HG03354 (cell line): ENCODE measurements at regions not wholly inside any gene's neighbourhood (a gene's known extent, or its start where the extent isn't known, plus 50 kb on each side); places are given as distances from the start of the nearest gene placed in this dataset.
"Not testable (repeated sequence)": the region's sequence is repeated elsewhere in the genome, so short reads cannot be mapped to it uniquely, and the experiment has no call there.

ENCODE experiments used
- ATAC-seq: cut with Tn5 transposase; IDR thresholded peaks from one replicate; pipeline ENCODE4 v1.9.1; 2021; ENCODE audit warnings: mild to moderate bottlenecking; ENCODE audit not compliant: unreplicated experiment, poor library complexity, severe bottlenecking

- no peak for ATAC-seq
Observed at GRCh38 chr5:106277540-106278096, 1393.1 kb downstream of the EFNA5 start.

DNA sequence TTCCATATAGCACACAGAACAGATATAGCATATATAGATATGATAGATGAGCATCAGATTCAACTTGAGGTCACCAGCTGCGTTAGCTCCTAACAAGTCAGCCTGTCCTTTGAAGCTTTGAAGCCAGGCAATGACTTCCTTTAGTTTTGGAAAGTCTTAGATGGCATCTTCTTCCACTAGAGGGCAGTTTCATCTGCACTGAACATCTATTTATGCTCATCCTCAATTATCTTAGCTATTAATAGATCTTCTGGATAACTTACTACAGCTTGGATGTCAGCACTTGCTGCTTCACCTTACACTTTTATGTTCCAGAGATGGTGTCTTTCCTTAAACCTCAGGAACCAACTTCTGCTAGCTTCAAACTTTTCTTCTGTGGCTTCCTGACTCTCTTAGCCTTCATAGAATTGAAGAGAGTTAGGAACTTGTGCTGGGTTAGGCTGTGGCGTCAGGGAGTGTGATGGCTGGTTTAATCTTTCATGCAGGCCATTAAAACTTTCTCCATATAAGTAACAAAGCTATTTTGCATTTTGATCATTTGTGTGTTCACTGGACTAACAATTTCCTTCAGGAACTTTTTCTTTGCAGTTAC lies 1401.4 kb downstream of the EFNA5 start:
- ATAC-seq = no peak

DNA sequence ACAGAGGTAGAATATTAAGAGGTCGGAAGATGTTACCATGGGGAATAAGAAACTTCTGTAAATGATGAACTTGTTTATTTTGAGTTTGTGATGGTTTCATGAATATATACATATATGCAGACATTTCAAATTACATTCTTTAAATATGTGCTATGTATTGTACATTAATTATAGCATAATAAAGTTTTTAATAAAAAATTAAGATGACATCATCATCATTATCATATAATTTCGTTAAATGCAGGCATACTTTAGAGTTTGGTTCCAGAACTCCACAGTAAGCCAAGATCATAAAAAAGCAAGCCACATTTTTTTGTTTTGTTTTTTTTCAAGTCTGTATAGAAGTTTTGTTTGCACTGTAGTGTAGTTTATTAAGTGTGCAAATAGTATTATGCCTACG lies 1403.5 kb downstream of the EFNA5 start:
- no peak for ATAC-seq

DNA sequence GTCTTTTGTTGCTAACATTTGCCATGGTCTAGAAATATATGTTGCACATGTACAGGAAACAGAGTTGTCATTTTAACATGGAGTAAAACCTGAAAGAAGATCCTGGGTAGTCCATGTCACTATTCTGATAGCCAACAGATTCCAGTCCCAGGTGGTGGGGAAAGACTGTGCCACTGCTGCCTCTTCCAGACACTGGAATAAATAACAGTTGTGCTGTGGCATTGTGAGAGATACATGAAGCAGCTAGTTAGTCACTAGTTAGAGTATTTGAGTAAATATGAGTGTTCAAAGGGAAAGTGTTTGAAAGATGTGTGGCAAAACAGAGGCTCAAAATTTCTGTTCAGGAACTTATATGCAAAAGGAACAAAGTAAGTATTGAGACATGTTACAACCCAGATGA lies 1408.3 kb downstream of the EFNA5 start:
- no peak for ATAC-seq

- not testable (repeated sequence) for ATAC-seq
Observed at GRCh38 chr5:106259431-106260090, 1411.2 kb downstream of the EFNA5 start.

DNA sequence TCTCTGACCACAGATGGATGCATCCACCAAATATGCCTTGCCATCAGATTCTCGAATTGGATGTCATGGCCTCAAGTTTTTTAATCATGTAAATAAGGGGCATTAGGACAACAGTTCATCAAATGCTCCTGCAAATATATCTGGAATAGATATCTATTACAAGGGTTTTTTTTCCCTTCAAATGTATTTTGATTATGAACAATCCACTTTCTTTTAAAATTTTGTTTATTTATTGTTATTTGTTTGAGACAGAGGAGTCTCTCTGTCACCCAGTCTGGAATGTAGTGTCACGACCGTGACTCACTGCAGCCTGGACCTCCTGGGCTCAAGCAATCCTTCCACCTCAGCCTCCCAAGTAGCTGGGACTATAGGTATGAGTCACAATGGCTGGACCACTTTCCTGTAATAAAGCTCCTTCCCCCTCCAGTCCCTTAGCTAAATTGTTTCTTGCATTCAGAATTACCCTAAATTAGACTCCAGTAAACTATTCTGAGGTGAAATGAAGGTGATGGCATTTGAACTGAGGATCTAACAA lies 1412.1 kb downstream of the EFNA5 start:
- no peak for ATAC-seq

DNA sequence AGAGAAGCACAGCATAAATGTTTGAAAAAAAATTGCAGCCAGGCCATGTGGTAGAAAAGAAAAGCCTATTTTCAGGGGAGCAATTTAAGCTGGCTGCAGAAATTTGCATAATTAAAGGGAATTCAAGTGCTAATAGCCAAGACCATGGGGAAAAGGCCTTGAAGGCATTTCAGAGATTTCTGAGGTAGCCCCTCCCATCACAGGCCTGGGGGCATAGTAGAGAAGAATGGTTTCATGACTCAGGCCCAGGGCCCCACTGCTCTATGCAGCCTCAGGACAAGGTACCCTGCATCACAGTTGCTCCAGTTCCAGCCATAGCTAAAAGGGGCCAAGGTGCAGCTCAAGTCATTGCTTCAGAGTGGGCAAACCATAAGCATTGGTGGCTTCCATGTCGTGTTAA lies 1416.0 kb downstream of the EFNA5 start:
- ATAC-seq = no peak

- not testable (repeated sequence) for ATAC-seq
Observed at GRCh38 chr5:106246044-106246745, 1424.5 kb downstream of the EFNA5 start.

GRCh38 chr5:106241409-106241808 lies 1429.3 kb downstream of the EFNA5 start:
- ATAC-seq = no peak

- ATAC-seq = no peak
Observed at GRCh38 chr5:106205916-106206571, 1464.7 kb downstream of the EFNA5 start.

GRCh38 chr5:106202035-106202434 lies 1468.7 kb downstream of the EFNA5 start:
- no peak for ATAC-seq

DNA sequence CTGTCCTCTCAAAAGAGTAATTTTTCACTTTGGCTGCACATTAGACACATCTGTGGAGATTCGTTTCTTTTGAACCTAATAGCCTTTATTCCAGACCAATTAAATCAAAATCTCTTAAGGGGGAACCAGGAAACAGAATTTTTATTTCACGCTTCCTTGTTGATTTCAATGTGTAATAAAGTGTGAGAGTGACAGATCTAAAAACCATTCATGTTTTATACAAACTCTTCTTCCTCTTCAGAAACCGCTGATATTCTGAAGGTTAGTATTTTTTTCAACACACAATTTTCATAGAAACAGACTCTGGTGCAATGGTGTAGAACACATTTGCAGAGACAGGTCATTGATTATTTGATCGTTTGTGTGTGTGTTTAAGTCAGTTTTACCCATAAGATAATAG lies 1469.8 kb downstream of the EFNA5 start:
- ATAC-seq = no peak

DNA sequence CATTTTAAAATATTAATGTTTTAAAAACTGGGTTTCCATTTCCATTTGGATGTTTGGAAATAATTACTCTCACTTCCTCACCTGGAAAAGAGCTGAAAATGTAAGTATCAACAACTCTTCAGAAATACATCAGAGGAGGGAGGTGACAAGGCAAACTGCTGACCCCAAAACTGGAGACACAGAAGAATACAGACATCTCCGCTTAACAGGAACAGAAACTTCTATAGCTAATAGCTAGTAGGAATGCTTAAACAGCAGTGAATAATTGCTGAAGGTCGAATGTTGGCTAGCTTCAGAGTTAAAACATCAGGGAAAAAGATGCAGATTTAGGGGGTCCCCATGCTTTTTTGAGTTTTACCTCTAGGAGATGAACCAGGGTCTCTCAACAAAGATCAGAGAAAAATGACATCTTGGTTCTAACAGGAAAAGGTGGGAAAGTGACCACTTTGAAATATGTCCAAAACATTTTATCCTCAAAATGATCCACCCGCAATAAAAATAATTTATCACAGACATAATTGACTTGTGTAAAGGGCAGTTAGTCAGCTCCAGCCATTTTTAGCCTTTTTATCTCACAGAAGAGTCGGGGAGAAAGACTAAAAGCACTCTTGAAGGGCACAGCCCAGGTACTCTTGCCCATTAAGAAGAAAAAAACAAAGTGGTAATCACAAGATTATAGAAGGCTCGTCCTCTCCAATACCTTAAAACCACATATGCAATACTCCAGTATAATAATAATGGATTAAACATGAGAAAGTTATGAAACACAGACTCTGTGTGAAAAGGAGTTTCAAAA lies 1474.9 kb downstream of the EFNA5 start:
- no peak for ATAC-seq

GRCh38 chr5:106189121-106189809 lies 1481.5 kb downstream of the EFNA5 start:
- no peak for ATAC-seq

DNA sequence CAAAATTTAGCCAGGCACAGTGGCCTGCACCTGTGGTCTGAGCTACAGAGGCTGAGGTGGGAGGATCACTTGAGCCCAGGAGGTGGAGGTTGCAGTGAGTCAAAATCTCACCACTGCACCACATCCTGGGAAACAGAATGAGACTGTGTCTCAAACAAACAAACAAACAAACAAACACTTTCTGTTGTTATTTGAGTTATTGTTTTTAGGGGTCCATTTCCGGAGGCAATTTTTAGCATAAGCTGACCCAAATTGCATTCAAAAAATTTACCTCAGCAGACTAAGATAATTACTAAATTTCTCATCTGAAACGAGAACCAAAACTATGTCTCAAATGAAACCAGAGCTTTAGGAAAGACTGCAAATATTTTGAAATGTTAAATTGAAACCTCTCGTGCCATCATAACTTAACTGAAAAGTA lies 1485.1 kb downstream of the EFNA5 start:
- no peak for ATAC-seq

DNA sequence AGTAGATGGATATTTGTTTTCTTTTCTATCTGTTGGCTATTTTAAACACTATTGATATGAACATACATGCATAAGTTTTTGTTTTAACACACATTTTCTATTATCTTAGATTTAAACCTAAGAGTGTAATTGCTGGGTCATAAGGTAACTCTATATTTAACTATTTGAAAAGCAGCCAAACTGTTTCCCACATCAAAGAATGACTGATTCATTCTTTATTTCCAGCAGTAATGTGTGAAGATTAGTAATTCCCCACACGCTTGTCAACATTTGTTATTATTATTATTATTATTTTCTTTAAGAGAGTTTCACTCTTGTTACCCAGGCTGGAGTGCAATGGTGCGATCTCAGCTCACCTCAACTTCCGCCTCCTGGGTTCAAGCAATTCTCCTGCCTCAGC lies 1495.8 kb downstream of the EFNA5 start:
- ATAC-seq = no peak

DNA sequence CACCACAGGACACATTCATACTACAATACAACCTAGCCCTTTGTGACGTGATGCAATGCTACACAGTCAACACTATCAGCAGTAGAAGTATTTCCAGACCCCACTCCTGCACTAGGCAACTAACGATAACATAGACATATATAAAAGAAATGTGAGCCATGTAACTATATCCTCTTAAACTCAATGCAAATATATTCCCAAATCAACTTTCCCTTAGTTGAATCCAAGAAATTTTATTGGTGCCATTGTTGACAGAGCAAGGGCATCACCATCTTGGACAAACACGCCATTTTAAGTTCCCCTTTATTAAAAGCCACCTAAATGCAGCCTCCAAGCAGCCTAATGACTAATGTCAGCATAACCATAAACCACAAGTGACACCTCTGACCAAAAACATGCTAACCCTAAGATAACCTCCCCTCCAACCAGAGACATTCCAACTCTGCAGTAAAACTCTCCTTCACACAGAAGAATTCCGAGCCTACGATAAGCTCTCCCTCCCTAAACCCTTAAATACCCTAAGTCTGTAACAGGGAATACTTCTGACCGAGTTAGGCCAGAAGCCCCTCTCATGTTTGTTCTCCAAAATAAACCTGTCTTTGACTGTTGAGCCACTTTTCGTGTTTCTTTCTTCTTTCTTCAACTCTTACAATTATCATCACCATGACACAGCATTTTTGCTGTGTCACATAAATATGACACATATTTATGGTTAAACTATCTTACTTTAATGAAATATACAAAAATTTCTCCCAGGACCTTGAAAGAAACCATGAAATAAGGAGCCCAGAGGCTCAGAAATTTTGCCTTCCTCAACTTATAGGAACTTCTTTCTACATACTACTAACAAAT lies 1497.8 kb downstream of the EFNA5 start:
- ATAC-seq = no peak

DNA sequence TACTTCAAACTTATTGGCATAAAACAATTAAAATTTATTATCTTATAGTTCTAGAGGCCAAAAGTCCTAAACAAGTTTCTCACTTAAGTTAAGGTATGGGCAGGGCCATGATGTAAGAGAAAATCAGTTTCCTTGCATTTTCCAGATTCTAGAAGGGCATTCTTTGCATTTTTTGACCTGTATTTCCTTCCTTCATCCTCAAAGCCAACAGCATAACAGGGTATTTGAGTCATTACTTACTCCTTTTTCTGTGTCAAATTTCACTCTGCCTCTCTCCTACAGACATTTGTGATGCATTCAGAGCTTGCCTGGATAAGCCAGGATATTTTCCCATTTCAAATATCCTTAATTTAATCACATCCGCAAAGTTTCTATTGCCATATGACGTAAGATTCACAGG lies 1499.0 kb downstream of the EFNA5 start:
- ATAC-seq = no peak
